ENCODE measurements at regions not wholly inside any gene's neighbourhood (a gene's known extent, or its start where the extent isn't known, plus 50 kb on each side); places are given as distances from the start of the nearest gene placed in this dataset.

- Histone ChIP-seq H3K9ac (ENCODE audit: low read length) (no peak overlapping the region), H3K4me1 (ENCODE audit: control insufficient read depth, insufficient read depth, low read length) (no peaks in the 10 kb centered on the region), H3K27ac (ENCODE audit: low read depth, low read length) (no peak overlapping the region), H3K27me3 (ENCODE audit: control insufficient read depth, insufficient read depth, low read length) (no peaks in the 10 kb centered on the region), H3K36me3 (ENCODE audit: control insufficient read depth, insufficient read depth, low read length) (no peaks in the 10 kb centered on the region), H3K4me3 (ENCODE audit: low read length) (no peak overlapping the region)
Observed at GRCh38 chr5:98464737-98465330, 308.6 kb upstream of the RGMB start.

- Histone ChIP-seq H3K9ac (ENCODE audit: low read length) (no peak overlapping the region), H3K27me3 (ENCODE audit: control insufficient read depth, insufficient read depth, low read length) (no peaks in the 10 kb centered on the region), H3K36me3 (ENCODE audit: control insufficient read depth, insufficient read depth, low read length) (no peaks in the 10 kb centered on the region), H3K27ac (ENCODE audit: low read depth, low read length) (no peak overlapping the region), H3K4me1 (ENCODE audit: control insufficient read depth, insufficient read depth, low read length) (no peaks in the 10 kb centered on the region), H3K4me3 (ENCODE audit: low read length) (no peak overlapping the region)
Observed at GRCh38 chr5:98468188-98468869, 305.1 kb upstream of the RGMB start.

- Histone ChIP-seq H3K4me1 (ENCODE audit: control insufficient read depth, insufficient read depth, low read length) (no peaks in the 10 kb centered on the region), H3K27ac (ENCODE audit: low read depth, low read length) (no peak overlapping the region), H3K4me3 (ENCODE audit: low read length) (no peak overlapping the region), H3K27me3 (ENCODE audit: control insufficient read depth, insufficient read depth, low read length) (no peaks in the 10 kb centered on the region), H3K9ac (ENCODE audit: low read length) (no peak overlapping the region), H3K36me3 (ENCODE audit: control insufficient read depth, insufficient read depth, low read length) (no peaks in the 10 kb centered on the region)
Observed at GRCh38 chr5:98470747-98471146, 302.7 kb upstream of the RGMB start.

- no peak overlapping the region for H3K4me3 ChIP-seq (ENCODE audit: low read length)
- no peaks in the 10 kb centered on the region for H3K4me1 ChIP-seq (ENCODE audit: control insufficient read depth, insufficient read depth, low read length)
- no peak overlapping the region for H3K27ac ChIP-seq (ENCODE audit: low read depth, low read length)
- no peaks in the 10 kb centered on the region for H3K36me3 ChIP-seq (ENCODE audit: control insufficient read depth, insufficient read depth, low read length)
- H3K9ac ChIP-seq (ENCODE audit: low read length): no peak overlapping the region
- no peaks in the 10 kb centered on the region for H3K27me3 ChIP-seq (ENCODE audit: control insufficient read depth, insufficient read depth, low read length)
Observed at GRCh38 chr5:98471458-98471857, 302.0 kb upstream of the RGMB start.

- no peaks in the 10 kb centered on the region for H3K4me1 ChIP-seq (ENCODE audit: control insufficient read depth, insufficient read depth, low read length)
- H3K27ac ChIP-seq (ENCODE audit: low read depth, low read length): no peak overlapping the region
- no peak overlapping the region for H3K9ac ChIP-seq (ENCODE audit: low read length)
- H3K4me3 ChIP-seq (ENCODE audit: low read length): no peak overlapping the region
- H3K36me3 ChIP-seq (ENCODE audit: control insufficient read depth, insufficient read depth, low read length): no peaks in the 10 kb centered on the region
- H3K27me3 ChIP-seq (ENCODE audit: control insufficient read depth, insufficient read depth, low read length): no peaks in the 10 kb centered on the region
Observed at GRCh38 chr5:98474216-98474615, 299.2 kb upstream of the RGMB start.

- Histone ChIP-seq H3K27ac (ENCODE audit: low read depth, low read length) (no peak overlapping the region), H3K27me3 (ENCODE audit: control insufficient read depth, insufficient read depth, low read length) (no peaks in the 10 kb centered on the region), H3K36me3 (ENCODE audit: control insufficient read depth, insufficient read depth, low read length) (no peaks in the 10 kb centered on the region), H3K9ac (ENCODE audit: low read length) (no peak overlapping the region), H3K4me3 (ENCODE audit: low read length) (no peak overlapping the region), H3K4me1 (ENCODE audit: control insufficient read depth, insufficient read depth, low read length) (no peaks in the 10 kb centered on the region)
Observed at GRCh38 chr5:98474782-98475181, 298.7 kb upstream of the RGMB start.

- Histone ChIP-seq H3K9ac (ENCODE audit: low read length) (no peak overlapping the region), H3K27me3 (ENCODE audit: control insufficient read depth, insufficient read depth, low read length) (no peaks in the 10 kb centered on the region), H3K4me3 (ENCODE audit: low read length) (no peak overlapping the region), H3K36me3 (ENCODE audit: control insufficient read depth, insufficient read depth, low read length) (no peaks in the 10 kb centered on the region), H3K27ac (ENCODE audit: low read depth, low read length) (no peak overlapping the region), H3K4me1 (ENCODE audit: control insufficient read depth, insufficient read depth, low read length) (no peaks in the 10 kb centered on the region)
Observed at GRCh38 chr5:98482321-98483300, 290.9 kb upstream of the RGMB start.

GRCh38 chr5:98483301-98483685 lies 290.2 kb upstream of the RGMB start:
- Histone ChIP-seq H3K9ac (ENCODE audit: low read length) (no peak overlapping the region), H3K36me3 (ENCODE audit: control insufficient read depth, insufficient read depth, low read length) (no peaks in the 10 kb centered on the region), H3K27me3 (ENCODE audit: control insufficient read depth, insufficient read depth, low read length) (no peaks in the 10 kb centered on the region), H3K27ac (ENCODE audit: low read depth, low read length) (no peak overlapping the region), H3K4me3 (ENCODE audit: low read length) (no peak overlapping the region), H3K4me1 (ENCODE audit: control insufficient read depth, insufficient read depth, low read length) (no peaks in the 10 kb centered on the region)

GRCh38 chr5:98489021-98489420 lies 284.4 kb upstream of the RGMB start:
- Histone ChIP-seq H3K36me3 (ENCODE audit: control insufficient read depth, insufficient read depth, low read length) (no peaks in the 10 kb centered on the region), H3K4me1 (ENCODE audit: control insufficient read depth, insufficient read depth, low read length) (no peaks in the 10 kb centered on the region), H3K4me3 (ENCODE audit: low read length) (no peak overlapping the region), H3K9ac (ENCODE audit: low read length) (no peak overlapping the region), H3K27ac (ENCODE audit: low read depth, low read length) (no peak overlapping the region), H3K27me3 (ENCODE audit: control insufficient read depth, insufficient read depth, low read length) (no peaks in the 10 kb centered on the region)

GRCh38 chr5:98490348-98490747 lies 283.1 kb upstream of the RGMB start:
- no peaks in the 10 kb centered on the region for H3K27me3 ChIP-seq (ENCODE audit: control insufficient read depth, insufficient read depth, low read length)
- H3K27ac ChIP-seq (ENCODE audit: low read depth, low read length): no peak overlapping the region
- H3K9ac ChIP-seq (ENCODE audit: low read length): no peak overlapping the region
- H3K4me3 ChIP-seq (ENCODE audit: low read length): no peak overlapping the region
- no peaks in the 10 kb centered on the region for H3K36me3 ChIP-seq (ENCODE audit: control insufficient read depth, insufficient read depth, low read length)
- no peaks in the 10 kb centered on the region for H3K4me1 ChIP-seq (ENCODE audit: control insufficient read depth, insufficient read depth, low read length)

GRCh38 chr5:98492258-98492657 lies 281.2 kb upstream of the RGMB start:
- Histone ChIP-seq H3K9ac (ENCODE audit: low read length) (no peak overlapping the region), H3K27ac (ENCODE audit: low read depth, low read length) (no peak overlapping the region), H3K27me3 (ENCODE audit: control insufficient read depth, insufficient read depth, low read length) (no peaks in the 10 kb centered on the region), H3K4me1 (ENCODE audit: control insufficient read depth, insufficient read depth, low read length) (no peaks in the 10 kb centered on the region), H3K4me3 (ENCODE audit: low read length) (no peak overlapping the region), H3K36me3 (ENCODE audit: control insufficient read depth, insufficient read depth, low read length) (no peaks in the 10 kb centered on the region)

GRCh38 chr5:98497418-98497817 lies 276.0 kb upstream of the RGMB start:
- H3K27ac ChIP-seq (ENCODE audit: low read depth, low read length): no peak overlapping the region
- no peaks in the 10 kb centered on the region for H3K36me3 ChIP-seq (ENCODE audit: control insufficient read depth, insufficient read depth, low read length)
- H3K4me3 ChIP-seq (ENCODE audit: low read length): no peak overlapping the region
- H3K9ac ChIP-seq (ENCODE audit: low read length): no peak overlapping the region
- H3K27me3 ChIP-seq (ENCODE audit: control insufficient read depth, insufficient read depth, low read length): no peaks in the 10 kb centered on the region
- no peaks in the 10 kb centered on the region for H3K4me1 ChIP-seq (ENCODE audit: control insufficient read depth, insufficient read depth, low read length)
